OCI-LY7 (cell line): ENCODE measurements at regions not wholly inside any gene's neighbourhood (a gene's known extent, or its start where the extent isn't known, plus 50 kb on each side); places are given as distances from the start of the nearest gene placed in this dataset.

Experiments
- BruUV-seq: library from RNA; stranded (reverse); fragments of 400-500 nt; replicated peaks from 2 replicates; lab custom pipeline; 2021; lab: Mats Ljungman, UMichigan
- CTCF ChIA-PET: fragments of 300-600 bp; sonication (Branson Sonifier 250); formaldehyde crosslinking; loops from one replicate; lab custom pipeline; 2022; ENCODE audit warnings: antibody characterized with exemption; ENCODE audit not compliant: unreplicated experiment; lab: Charles Lee
- POLR2A ChIA-PET: fragments of 300-600 bp; sonication (Branson Sonifier 250); formaldehyde crosslinking; loops from one replicate; lab custom pipeline; 2022; ENCODE audit warnings: antibody characterized with exemption; lab: Charles Lee
- DNase-seq: peaks from one replicate; pipeline ENCODE4 v3.0.0-alpha.2; 2015; ENCODE audit warnings: low spot score
- H2AFZ ChIP-seq: fragments of 200-600 bp; sonication (generic), shearing (Covaris generic); 2 replicates; pipeline ENCODE4 v1.6.1; 2014; ENCODE audit warnings: mild to moderate bottlenecking, antibody characterized with exemption, low read length, moderate library complexity
- H3K27ac ChIP-seq: fragments of 200-600 bp; sonication (generic); 2 replicates; pipeline ENCODE4 v1.5.1; 2014; ENCODE audit warnings: mixed run types, low read depth, mild to moderate bottlenecking, moderate library complexity, low read length, inconsistent platforms; ENCODE audit not compliant: poor library complexity, severe bottlenecking
- H3K36me3 ChIP-seq: fragments of 200-600 bp; sonication (generic); 2 replicates; pipeline ENCODE4 v1.6.1; 2014; ENCODE audit warnings: mild to moderate bottlenecking, antibody characterized with exemption, low read length, moderate library complexity, mixed read lengths; ENCODE audit not compliant: insufficient read depth
- H3K4me1 ChIP-seq: fragments of 200-600 bp; sonication (generic); 2 replicates; pipeline ENCODE4 v1.5.1; 2014; ENCODE audit warnings: mild to moderate bottlenecking, low read length; ENCODE audit not compliant: insufficient read depth, poor library complexity, severe bottlenecking
- H3K4me2 ChIP-seq: fragments of 200-600 bp; sonication (generic); 2 replicates; pipeline ENCODE4 v1.6.1; 2014; ENCODE audit warnings: mild to moderate bottlenecking, low read length
- H3K4me3 ChIP-seq: fragments of 200-600 bp; sonication (generic); 2 replicates; pipeline ENCODE4 v1.5.1; 2014; ENCODE audit warnings: mild to moderate bottlenecking, low read depth, low read length; ENCODE audit not compliant: poor library complexity, severe bottlenecking
- H3K79me2 ChIP-seq: fragments of 200-600 bp; sonication (generic); 2 replicates; pipeline ENCODE4 v1.6.1; 2016; ENCODE audit warnings: low read depth, mild to moderate bottlenecking, low read length, moderate library complexity, mixed read lengths; ENCODE audit not compliant: insufficient read depth
- H3K9me2 ChIP-seq: fragments of 200-600 bp; sonication (generic); 2 replicates; pipeline ENCODE4 v1.6.1; 2016; ENCODE audit warnings: mild to moderate bottlenecking, low read length, mixed read lengths; ENCODE audit not compliant: insufficient read depth
- H3K9me3 ChIP-seq: fragments of 200-600 bp; sonication (generic); 2 replicates; pipeline ENCODE4 v1.6.1; 2014; ENCODE audit warnings: mild to moderate bottlenecking, mixed run types, low read length, mixed read lengths
- H4K20me1 ChIP-seq: fragments of 200-600 bp; sonication (generic); 2 replicates; pipeline ENCODE4 v1.6.1; 2014; ENCODE audit warnings: mild to moderate bottlenecking, antibody characterized with exemption, low read length, moderate library complexity, mixed read lengths; ENCODE audit not compliant: insufficient read depth
- EZH2phosphoT487 ChIP-seq: fragments of 200-600 bp; sonication (generic); IDR thresholded peaks from 2 replicates; pipeline ENCODE4 v1.6.1; 2018; ENCODE audit warnings: low read depth, borderline replicate concordance, mild to moderate bottlenecking, mixed run types, antibody characterized with exemption, low read length, moderate library complexity, mixed read lengths
- intact Hi-C: fragments of 100-400 bp; cut with micrococcal nuclease; formaldehyde crosslinking; loops from one replicate; pipeline ENCODE4 v1.10.0; 2022; ENCODE audit not compliant: unreplicated experiment
- TF ChIP-seq, protein P1 (sequence below): fragments of 200-600 bp; sonication (generic); conservative IDR thresholded peaks from 2 replicates; pipeline ENCODE4 v1.5.1; 2014; ENCODE audit warnings: mild to moderate bottlenecking, antibody characterized with exemption, low read length, moderate library complexity, mixed read lengths

DNA sequence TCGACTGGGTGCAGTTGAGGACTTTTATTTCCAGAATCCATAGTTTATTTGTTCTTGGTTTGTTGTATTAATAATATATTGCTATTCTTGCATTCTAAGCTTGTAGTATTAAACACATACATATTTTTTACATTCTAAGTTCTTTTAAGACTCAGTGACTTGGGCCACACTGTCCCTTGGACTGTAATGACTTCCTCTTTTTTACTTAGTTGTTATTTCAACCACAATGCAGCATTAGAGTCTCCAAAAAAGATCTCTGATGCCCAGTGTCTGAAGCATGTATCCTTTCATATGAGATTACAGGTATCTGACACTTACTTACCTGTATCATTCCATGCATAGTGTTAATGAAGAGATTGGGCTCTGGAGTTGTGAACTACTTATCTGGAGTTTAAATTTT lies 864.9 kb upstream of the PCDH20 start:
- Histone ChIP-seq H3K27ac (no peak overlapping the region), H3K9me3 (no peaks in the 10 kb centered on the region), H3K4me1 (no peaks in the 10 kb centered on the region), H2AFZ (0 out of 2 replicates have a peak overlapping the region, but pooled peaks have one; percentile 0), H3K4me2 (no peak overlapping the region), H3K4me3 (no peak overlapping the region), H3K79me2 (no peaks in the 10 kb centered on the region), H3K9me2 (no peaks in the 10 kb centered on the region), H4K20me1 (no peaks in the 10 kb centered on the region), H3K36me3 (no peaks in the 10 kb centered on the region)
- intact Hi-C loops: no loop called here
- TF ChIP-seq EZH2phosphoT487: no peak
- TF ChIP-seq, protein P1, sequence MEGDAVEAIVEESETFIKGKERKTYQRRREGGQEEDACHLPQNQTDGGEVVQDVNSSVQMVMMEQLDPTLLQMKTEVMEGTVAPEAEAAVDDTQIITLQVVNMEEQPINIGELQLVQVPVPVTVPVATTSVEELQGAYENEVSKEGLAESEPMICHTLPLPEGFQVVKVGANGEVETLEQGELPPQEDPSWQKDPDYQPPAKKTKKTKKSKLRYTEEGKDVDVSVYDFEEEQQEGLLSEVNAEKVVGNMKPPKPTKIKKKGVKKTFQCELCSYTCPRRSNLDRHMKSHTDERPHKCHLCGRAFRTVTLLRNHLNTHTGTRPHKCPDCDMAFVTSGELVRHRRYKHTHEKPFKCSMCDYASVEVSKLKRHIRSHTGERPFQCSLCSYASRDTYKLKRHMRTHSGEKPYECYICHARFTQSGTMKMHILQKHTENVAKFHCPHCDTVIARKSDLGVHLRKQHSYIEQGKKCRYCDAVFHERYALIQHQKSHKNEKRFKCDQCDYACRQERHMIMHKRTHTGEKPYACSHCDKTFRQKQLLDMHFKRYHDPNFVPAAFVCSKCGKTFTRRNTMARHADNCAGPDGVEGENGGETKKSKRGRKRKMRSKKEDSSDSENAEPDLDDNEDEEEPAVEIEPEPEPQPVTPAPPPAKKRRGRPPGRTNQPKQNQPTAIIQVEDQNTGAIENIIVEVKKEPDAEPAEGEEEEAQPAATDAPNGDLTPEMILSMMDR: no peak
- CTCF ChIA-PET: no interaction called here
- BruUV-seq: no TSS peak
- DNase-seq: peak; percentile 33
- POLR2A ChIA-PET: interaction anchor here (1.6 kb wide), 1 partner anchor 25 kb away, joined by 5 read pairs; no protein-coding TSS in a partner anchor

DNA sequence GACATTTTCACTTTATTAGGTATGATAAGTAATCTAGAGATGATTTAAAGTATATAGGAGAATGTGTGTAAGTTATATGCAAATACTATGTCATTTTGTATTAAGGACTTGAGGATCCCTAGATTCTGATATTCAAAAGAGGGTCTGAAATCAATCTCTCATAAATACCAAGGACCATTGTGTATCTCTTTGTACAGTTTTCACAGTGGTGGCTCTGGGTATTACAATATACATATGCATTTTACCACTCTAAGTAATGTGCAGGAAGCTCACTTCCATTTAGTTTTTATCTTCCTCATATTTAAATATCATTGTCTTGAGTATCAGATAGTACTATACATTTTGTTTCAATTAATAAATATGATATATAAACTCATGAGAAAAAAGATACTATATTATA lies 862.6 kb upstream of the PCDH20 start:
- no peaks in the 10 kb centered on the region for H3K9me3 ChIP-seq
- H3K4me2 ChIP-seq: no peak overlapping the region
- no peak overlapping the region for H2AFZ ChIP-seq
- no peaks in the 10 kb centered on the region for H3K4me1 ChIP-seq
- CTCF ChIA-PET: no interaction called here
- H3K79me2 ChIP-seq: no peaks in the 10 kb centered on the region
- peak; percentile 10 for DNase-seq
- H3K4me3 ChIP-seq: no peak overlapping the region
- no peaks in the 10 kb centered on the region for H3K9me2 ChIP-seq
- H3K27ac ChIP-seq: no peak overlapping the region
- no TSS peak for BruUV-seq
- POLR2A ChIA-PET: no interaction called here
- H4K20me1 ChIP-seq: no peaks in the 10 kb centered on the region
- TF ChIP-seq EZH2phosphoT487: no peak
- TF ChIP-seq, protein P1: peak; percentile 31; the same call in 1 of the 2 replicates
- intact Hi-C loops: no loop called here
- H3K36me3 ChIP-seq: no peaks in the 10 kb centered on the region

DNA sequence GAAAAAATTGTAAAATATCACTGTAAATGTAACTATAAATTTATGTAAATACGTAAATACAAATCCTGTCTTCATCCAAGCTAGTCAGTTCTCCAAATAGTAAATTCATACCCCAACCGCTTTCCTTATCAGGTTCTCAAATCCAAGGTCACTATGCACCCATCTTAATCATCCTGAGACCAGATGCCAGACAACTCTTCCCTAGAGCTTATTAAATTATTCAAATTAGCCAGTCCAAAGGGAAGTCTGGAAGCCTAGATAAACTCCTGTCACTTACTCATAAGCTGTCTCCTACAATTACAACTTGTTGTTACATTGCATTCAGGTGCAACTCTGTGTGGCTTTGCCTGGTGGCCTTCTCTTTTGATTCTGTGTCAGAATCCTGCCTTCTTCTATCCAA lies 836.1 kb upstream of the PCDH20 start:
- Histone ChIP-seq H3K27ac (no peak overlapping the region), H3K4me3 (no peak overlapping the region), H3K9me3 (no peaks in the 10 kb centered on the region), H3K4me1 (no peaks in the 10 kb centered on the region), H3K9me2 (no peaks in the 10 kb centered on the region), H2AFZ (no peak overlapping the region), H3K4me2 (no peak overlapping the region), H3K36me3 (no peaks in the 10 kb centered on the region), H3K79me2 (no peaks in the 10 kb centered on the region), H4K20me1 (no peaks in the 10 kb centered on the region)
- CTCF ChIA-PET: no interaction called here
- BruUV-seq: no TSS peak
- POLR2A ChIA-PET: interaction anchor here (0.6 to 1.8 kb wide), 5 partner anchors 13 to 169 kb away, joined by 3 to 7 read pairs (median 4); no protein-coding TSS in a partner anchor
- no peak for TF ChIP-seq EZH2phosphoT487
- TF ChIP-seq, protein P1: no peak
- intact Hi-C loops: no loop called here
- no peak for DNase-seq
